A549 (cell line): ENCODE measurements at regions not wholly inside any gene's neighbourhood (a gene's known extent, or its start where the extent isn't known, plus 50 kb on each side); places are given as distances from the start of the nearest gene placed in this dataset.

Source experiments
- CBX8 ChIP-seq: fragments of 200-600 bp; sonication (generic); IDR thresholded peaks from 2 replicates; pipeline ENCODE4 v1.6.1; 2016
- EHMT2 ChIP-seq: fragments of 200-600 bp; sonication (generic); IDR thresholded peaks from 2 replicates; pipeline ENCODE4 v1.6.1; 2016; ENCODE audit warnings: antibody characterized with exemption, low read depth, mild to moderate bottlenecking, moderate library complexity
- ESRRA ChIP-seq: fragments of 150-350 bp; IDR thresholded peaks from 2 replicates; pipeline ENCODE4 v1.6.1; 2014; ENCODE audit warnings: mild to moderate bottlenecking, low read length, borderline replicate concordance
- JUNB ChIP-seq: fragments of >200 bp; sonication (Bioruptor Twin); formaldehyde crosslinking; IDR thresholded peaks from 2 replicates; pipeline ENCODE4 v1.6.1; 2016
- POLR2A ChIP-seq: IDR thresholded peaks from 2 replicates; pipeline ENCODE4 v1.6.1; 2012; ENCODE audit warnings: mild to moderate bottlenecking, low read length
- POLR2AphosphoS2 ChIP-seq: conservative IDR thresholded peaks from 2 replicates; pipeline ENCODE4 v1.6.1; 2012; ENCODE audit warnings: low read length, improper control_type of control experiment, inconsistent platforms
- TF ChIP-seq, protein P1 (sequence below): IDR thresholded peaks from 2 replicates; pipeline ENCODE4 v1.6.1; 2012; ENCODE audit warnings: low read depth, borderline replicate concordance
- TF ChIP-seq, protein P2 (sequence below): fragments of >200 bp; sonication (Bioruptor Twin); formaldehyde crosslinking; IDR thresholded peaks from 3 replicates; pipeline ENCODE4 v1.5.1; 2016
- TF ChIP-seq, protein P3 (sequence below): fragments of 450-650 bp; IDR thresholded peaks from 2 replicates; pipeline ENCODE4 v1.6.1; 2014; ENCODE audit warnings: antibody characterized with exemption
- TF ChIP-seq, protein P4 (sequence below): IDR thresholded peaks from 2 replicates; pipeline ENCODE4 v1.6.1; 2012

DNA sequence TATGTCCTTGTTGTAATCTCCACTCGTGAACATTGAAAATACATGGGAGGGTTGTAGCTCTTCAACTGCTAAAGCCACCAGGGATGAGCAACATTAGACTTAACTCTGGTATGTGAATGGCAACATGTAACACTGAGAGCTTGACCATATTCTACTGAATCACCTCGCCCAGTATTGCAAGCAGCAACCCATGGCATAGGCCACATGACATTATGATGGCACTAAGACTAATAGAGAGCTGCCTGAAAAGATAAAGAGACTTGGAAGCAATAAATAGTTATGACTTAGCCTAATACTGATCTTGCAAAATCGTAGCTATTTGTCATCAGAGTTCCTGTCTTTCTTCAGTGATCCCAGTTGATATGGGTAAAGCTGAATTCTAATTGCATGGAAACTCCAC, 108.4 kb upstream of the NREP start:
- TF ChIP-seq, protein P1, sequence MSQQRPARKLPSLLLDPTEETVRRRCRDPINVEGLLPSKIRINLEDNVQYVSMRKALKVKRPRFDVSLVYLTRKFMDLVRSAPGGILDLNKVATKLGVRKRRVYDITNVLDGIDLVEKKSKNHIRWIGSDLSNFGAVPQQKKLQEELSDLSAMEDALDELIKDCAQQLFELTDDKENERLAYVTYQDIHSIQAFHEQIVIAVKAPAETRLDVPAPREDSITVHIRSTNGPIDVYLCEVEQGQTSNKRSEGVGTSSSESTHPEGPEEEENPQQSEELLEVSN, result no peak
- no peak for TF ChIP-seq EHMT2
- no peak for TF ChIP-seq POLR2A
- TF ChIP-seq, protein P2, sequence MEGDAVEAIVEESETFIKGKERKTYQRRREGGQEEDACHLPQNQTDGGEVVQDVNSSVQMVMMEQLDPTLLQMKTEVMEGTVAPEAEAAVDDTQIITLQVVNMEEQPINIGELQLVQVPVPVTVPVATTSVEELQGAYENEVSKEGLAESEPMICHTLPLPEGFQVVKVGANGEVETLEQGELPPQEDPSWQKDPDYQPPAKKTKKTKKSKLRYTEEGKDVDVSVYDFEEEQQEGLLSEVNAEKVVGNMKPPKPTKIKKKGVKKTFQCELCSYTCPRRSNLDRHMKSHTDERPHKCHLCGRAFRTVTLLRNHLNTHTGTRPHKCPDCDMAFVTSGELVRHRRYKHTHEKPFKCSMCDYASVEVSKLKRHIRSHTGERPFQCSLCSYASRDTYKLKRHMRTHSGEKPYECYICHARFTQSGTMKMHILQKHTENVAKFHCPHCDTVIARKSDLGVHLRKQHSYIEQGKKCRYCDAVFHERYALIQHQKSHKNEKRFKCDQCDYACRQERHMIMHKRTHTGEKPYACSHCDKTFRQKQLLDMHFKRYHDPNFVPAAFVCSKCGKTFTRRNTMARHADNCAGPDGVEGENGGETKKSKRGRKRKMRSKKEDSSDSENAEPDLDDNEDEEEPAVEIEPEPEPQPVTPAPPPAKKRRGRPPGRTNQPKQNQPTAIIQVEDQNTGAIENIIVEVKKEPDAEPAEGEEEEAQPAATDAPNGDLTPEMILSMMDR, result no peak
- TF ChIP-seq ESRRA, result no peak
- TF ChIP-seq, protein P3, sequence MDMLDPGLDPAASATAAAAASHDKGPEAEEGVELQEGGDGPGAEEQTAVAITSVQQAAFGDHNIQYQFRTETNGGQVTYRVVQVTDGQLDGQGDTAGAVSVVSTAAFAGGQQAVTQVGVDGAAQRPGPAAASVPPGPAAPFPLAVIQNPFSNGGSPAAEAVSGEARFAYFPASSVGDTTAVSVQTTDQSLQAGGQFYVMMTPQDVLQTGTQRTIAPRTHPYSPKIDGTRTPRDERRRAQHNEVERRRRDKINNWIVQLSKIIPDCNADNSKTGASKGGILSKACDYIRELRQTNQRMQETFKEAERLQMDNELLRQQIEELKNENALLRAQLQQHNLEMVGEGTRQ, result no peak
- TF ChIP-seq, protein P4, sequence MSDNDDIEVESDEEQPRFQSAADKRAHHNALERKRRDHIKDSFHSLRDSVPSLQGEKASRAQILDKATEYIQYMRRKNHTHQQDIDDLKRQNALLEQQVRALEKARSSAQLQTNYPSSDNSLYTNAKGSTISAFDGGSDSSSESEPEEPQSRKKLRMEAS, result no peak
- TF ChIP-seq POLR2AphosphoS2, result no peak
- TF ChIP-seq CBX8, result no peak
- no peak for TF ChIP-seq JUNB
